GM20431 (cell line): ENCODE measurements at regions not wholly inside any gene's neighbourhood (a gene's known extent, or its start where the extent isn't known, plus 50 kb on each side); places are given as distances from the start of the nearest gene placed in this dataset.
"Not testable (repeated sequence)": the region's sequence is repeated elsewhere in the genome, so short reads cannot be mapped to it uniquely, and the experiment has no call there.

Experiments
- in situ Hi-C: fragments of 300-500 bp; cut with MseI, MboI; formaldehyde crosslinking; loops from one replicate; pipeline ENCODE4 v1.15.0; 2020; ENCODE audit warnings: low sequenced_read_pairs; ENCODE audit not compliant: unreplicated experiment

GRCh38 chr11:128152796-128153696 lies 434.3 kb downstream of the ETS1 start:
- in situ Hi-C loops, result loop anchor here (25.0 kb wide), 3 partner anchors 116 to 684 kb away; no protein-coding TSS in a partner anchor

- in situ Hi-C loops, result loop anchor here (25.0 kb wide), 3 partner anchors 114 to 686 kb away; no protein-coding TSS in a partner anchor
Measured at GRCh38 chr11:128151780-128152179, 435.6 kb downstream of the ETS1 start.

- in situ Hi-C loops, result loop anchor here (25.0 kb wide), 3 partner anchors 114 to 686 kb away; no protein-coding TSS in a partner anchor
Measured at GRCh38 chr11:128151338-128151737, 436.0 kb downstream of the ETS1 start.

- in situ Hi-C loops, result no loop called here
Measured at GRCh38 chr11:128148208-128148607, 439.1 kb downstream of the ETS1 start.

GRCh38 chr11:128146926-128147605 lies 440.3 kb downstream of the ETS1 start:
- in situ Hi-C loops, result no loop called here

- in situ Hi-C loops, result not testable (repeated sequence)
Measured at GRCh38 chr11:128140293-128140692, 447.1 kb downstream of the ETS1 start.

DNA sequence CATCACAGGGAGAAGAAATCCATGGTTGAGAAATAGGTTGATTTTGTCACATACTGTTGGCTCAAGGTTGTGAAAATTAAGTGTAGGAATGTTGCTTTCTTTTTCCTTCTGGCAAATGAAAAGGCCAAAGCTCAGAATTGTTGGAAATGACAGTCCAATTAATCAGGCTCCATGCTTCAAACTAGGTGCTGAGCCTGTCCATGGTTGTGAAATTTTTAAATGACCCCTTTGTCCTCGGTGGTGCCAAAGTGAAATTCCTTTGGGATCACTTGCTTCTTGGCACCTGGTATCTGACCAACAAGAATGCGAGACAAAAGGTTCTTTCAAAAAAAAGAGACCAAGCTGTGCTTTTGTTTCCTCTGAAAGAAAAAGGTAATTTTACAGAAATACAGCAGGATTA lies 451.9 kb downstream of the ETS1 start:
- in situ Hi-C loops, result no loop called here

DNA sequence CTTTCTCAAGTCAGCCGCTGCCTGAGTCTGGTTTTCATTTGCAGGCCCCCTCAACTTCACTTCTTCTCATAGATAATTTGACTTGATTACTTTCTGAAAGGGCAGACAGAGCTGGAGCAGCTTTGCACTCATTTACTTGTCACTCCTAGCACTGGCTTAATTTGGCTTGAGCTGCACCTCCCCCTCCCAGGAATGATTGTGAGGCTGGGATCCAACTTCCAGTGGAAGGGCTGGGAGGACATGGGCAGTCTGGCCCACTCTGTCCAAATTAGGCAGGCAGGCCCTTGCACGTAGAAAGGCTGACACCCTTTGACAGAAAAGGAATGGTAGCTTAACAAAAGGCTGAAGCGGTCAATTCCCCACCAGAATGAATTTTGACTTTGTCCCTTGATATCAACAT lies 453.9 kb downstream of the ETS1 start:
- in situ Hi-C loops, result no loop called here

DNA sequence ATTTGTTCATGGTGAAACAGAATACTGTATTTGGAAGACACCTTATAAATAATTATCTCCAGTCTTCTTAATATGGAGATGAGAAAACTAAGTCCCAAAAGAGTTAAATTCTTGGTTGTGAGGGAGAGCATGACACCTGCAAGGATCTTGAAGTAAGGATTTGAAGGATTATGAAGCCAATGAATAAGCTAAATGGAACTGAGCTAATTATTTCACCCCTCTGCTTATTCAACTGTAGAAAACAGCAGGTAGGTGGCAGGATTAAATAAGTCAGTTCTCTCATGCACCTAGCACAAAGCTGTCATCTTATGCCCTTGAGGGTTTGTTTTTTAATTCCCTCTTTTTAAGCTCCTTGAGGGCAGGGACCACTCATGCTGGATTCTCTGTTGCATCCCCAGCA lies 457.3 kb downstream of the ETS1 start:
- in situ Hi-C loops, result no loop called here

GRCh38 chr11:128125723-128126122 lies 461.6 kb downstream of the ETS1 start:
- in situ Hi-C loops, result no loop called here

GRCh38 chr11:128116885-128117284 lies 470.5 kb downstream of the ETS1 start:
- in situ Hi-C loops, result no loop called here

- in situ Hi-C loops, result no loop called here
Measured at GRCh38 chr11:128116447-128116846, 470.9 kb downstream of the ETS1 start.

DNA sequence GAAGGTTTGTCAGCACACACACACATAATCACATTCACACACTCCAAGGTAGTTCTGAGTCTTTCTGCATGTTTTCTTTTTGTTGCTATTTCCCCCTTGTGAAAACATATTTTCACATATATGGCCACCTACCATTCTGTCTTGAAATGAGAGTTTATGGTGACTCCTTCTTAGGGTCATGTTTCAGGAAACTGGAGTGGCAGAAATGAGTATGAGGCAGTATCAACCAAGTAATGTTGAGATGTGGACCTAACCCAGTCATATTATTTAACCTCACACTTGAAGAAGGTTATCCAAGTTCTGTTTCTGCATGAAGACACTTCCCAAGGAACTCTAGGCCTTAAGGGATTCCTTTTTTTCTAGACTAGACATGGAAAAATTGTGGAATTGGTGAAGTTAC lies 481.4 kb downstream of the ETS1 start:
- in situ Hi-C loops, result no loop called here

DNA sequence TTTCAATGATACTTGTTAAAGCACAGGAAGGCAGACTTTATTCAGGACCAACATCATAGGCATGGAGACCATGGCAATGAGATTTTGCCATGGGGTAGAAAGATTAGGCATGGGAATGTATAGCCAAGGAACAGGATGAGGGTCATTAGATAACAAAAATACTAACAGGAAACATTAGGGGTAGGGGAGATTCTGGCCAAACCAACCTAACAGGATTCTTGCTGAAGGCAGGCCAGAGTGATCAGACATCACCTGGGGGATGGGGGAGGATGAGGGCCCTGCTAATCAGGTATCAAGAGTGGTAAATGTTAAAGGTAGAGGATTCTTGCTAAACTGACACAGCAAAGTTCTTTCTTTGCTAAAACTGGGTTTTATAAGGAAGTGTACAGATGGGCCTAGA lies 481.8 kb downstream of the ETS1 start:
- in situ Hi-C loops, result no loop called here

DNA sequence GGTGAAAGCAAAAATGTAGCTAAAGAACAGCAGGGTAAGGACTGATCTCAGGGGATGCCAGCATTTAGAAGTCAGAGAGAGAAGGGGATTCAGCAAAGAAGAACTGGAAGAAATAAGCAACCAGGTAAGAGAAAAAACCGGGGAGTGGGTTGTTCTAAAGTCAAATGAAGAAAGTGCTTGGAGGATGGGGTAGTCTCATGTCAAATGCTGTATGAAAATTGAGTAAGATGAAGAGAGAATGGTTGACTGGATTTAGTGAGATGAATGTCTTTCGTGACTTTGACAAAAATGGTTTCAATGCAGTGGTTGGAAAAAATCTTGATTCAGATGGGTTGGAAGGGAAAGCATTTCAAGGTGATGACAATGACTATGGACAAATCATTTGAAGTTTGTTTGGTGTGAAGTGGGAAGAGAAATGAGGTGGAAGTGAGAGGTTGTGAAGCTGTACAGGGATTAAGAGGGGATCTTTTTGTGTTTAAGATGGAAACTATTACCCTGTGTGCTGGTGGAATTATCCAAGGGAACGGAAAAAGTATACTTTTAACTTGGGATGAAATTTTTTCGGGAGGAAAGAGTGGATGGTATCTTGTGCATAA lies 484.0 kb downstream of the ETS1 start:
- in situ Hi-C loops, result no loop called here

DNA sequence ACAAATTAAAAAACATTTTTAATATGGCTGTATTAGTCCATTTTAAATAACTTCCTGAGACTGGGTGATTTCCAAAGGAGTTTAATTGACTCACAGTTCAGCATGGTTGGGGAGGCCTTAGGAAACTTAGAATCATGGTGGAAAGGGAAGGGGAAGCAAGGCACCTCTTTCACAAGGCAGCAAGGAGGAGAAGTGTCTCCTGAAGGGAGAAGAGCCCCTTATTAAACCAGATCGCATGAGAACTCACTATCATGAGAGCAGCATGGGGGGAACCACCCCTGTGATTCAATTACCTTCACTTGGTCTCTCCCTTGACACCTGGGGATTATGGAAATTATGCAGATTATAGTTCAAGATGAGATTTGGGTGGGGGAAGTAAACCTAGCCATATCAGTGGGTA lies 488.6 kb downstream of the ETS1 start:
- in situ Hi-C loops, result no loop called here

DNA sequence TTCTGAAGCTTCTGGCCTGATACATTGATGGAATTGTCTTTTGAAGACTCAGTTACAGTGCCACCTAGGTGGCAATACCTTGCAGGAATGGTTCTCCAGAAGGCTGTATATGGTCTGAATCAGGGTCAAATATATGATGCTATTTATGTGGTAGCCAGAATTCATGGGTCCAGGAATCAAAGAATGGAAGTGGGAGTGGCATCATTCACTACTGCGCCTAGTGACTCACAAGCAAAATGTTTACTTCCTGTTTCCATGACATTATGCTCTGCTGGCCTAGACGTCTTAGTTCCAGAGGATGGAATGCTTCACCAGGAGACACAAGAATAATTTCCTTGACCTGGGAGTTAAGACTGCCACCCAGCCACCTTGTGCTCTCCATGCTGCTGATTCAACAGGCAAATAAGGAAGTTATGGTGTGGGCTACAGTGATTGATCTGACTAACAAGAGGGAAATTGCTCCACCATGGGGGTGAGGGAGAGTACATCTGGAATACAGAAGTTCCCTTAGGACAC lies 491.8 kb downstream of the ETS1 start:
- in situ Hi-C loops, result no loop called here

DNA sequence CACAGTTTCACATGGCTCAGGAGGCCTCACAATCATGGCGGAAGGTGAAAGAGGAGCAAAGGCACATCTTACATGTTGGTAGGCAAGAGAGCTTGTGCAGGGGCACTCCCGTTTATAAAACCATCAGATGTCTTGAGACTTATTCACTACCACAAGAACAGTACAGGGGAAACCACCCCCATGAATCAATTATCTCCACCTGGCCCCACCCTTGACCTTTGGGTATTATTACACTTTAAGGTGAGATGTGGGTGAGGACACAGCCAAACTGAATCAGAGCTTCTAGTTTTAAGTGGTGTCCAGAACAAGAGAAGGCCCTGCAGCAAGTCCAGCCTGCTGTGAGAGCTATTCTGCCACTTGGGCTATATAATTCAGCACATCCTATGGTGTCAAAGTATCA lies 493.7 kb downstream of the ETS1 start:
- in situ Hi-C loops, result no loop called here

DNA sequence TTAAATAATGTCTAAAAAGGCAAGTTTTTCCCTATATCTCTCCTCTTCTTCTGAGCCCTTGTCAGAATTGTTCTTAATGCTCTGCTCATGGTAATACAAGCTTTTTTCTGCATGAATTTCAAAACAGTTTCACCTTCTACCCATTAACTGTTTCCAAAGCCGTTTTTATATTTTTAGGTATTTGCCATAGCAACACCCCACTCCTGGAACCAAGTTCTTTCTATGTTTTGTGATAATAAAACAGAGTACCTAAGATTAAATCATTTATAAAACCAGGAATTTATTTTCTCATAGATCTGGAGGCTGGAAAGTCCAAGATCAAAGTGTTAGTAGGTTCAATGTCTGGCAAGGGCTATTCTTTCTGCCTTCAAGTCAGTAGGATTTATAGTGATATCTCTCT lies 497.4 kb downstream of the ETS1 start:
- in situ Hi-C loops, result no loop called here

- in situ Hi-C loops, result no loop called here
Measured at GRCh38 chr11:128086794-128087193, 500.6 kb downstream of the ETS1 start.

DNA sequence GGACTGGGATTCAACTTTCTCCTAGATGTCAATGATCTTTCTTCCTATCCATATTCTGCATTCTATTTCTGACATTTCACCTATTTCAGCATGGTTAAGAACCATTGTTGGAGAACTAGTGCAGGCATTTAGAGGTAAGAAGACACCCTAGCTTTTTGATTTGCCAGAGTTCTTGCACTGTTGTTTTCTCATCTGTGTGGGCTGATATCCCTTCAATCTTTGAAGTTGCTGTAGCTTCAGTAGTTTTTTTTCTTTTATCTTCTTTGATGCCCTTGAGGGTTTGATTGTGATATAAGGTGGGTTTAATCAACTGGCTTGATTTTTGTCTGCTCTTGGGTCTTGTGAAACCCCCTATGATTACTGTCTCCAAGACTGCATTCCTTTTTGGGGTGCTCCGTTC lies 502.1 kb downstream of the ETS1 start:
- in situ Hi-C loops, result no loop called here
